HuH-7 (cell line): ENCODE measurements at regions not wholly inside any gene's neighbourhood (a gene's known extent, or its start where the extent isn't known, plus 50 kb on each side); places are given as distances from the start of the nearest gene placed in this dataset.

Experiments used
- DNase-seq: peaks from one replicate; pipeline ENCODE4 v3.0.0; 2011; ENCODE audit warnings: low spot score

DNA sequence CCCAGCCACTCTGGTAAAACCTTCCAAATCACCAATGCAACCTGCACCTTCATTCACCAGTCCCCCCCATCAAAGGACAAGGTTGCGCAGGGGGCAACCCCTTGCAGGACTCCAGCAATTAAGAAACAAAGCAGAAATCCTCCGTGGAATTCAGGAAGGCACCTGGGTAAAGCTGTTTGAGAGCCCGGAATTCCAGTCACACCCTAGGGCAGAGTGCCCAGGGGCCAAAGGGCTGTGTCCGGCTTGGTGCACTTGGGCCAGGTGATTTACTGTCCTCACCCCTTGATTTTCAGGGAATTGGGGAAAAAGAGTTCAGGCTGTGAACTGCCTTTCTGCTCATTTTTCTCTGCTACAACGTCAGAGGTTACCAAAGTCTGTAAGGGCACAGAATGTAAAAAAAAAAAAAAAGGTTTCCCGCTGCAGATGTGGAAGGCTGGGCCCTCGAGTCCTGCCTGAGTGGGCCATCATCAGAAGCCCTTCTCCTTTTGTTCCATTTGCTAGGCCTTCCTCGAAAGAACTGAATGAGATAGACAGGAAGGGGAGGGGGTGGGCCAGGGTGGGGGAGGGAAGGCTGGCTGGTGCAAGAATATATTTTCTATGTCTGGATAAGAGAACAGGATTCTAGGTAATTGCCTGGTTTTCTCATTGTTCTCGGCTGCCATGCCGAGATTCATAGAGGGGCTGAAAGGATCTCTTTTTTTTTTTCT, 266.5 kb upstream of the PSMD7 start:
- no peak for DNase-seq

DNA sequence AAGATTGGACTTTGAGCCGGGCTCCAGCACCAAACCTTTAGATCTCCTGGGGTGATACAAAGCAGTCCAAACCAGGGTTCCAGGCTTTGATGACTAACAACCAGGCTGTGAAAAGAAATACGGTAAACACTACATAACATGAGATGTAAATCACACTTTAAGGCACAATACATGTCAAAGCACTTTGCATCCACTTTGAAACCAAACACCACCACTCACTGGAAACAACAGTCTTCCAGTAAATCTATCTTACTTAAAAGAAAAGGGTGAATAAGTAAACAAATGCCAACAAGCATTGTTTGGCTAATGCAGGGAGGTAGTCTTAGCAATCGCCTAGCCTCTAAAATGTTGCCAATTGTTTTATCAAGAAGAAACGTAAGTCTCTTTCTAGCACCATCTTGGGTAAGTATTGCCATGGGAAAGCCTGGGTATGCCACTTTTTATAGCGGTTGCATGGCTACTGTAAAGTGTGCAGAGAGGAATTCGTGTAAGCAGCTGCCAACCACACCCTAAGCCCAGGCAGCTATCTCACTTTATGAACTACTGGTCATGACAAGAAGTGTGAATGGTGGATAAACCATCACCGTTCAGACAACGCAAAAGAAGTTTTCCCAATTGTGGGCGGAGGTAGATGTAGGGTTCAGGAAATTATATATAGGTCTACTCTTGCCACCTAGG, 267.4 kb upstream of the PSMD7 start:
- DNase-seq: no peak

DNA sequence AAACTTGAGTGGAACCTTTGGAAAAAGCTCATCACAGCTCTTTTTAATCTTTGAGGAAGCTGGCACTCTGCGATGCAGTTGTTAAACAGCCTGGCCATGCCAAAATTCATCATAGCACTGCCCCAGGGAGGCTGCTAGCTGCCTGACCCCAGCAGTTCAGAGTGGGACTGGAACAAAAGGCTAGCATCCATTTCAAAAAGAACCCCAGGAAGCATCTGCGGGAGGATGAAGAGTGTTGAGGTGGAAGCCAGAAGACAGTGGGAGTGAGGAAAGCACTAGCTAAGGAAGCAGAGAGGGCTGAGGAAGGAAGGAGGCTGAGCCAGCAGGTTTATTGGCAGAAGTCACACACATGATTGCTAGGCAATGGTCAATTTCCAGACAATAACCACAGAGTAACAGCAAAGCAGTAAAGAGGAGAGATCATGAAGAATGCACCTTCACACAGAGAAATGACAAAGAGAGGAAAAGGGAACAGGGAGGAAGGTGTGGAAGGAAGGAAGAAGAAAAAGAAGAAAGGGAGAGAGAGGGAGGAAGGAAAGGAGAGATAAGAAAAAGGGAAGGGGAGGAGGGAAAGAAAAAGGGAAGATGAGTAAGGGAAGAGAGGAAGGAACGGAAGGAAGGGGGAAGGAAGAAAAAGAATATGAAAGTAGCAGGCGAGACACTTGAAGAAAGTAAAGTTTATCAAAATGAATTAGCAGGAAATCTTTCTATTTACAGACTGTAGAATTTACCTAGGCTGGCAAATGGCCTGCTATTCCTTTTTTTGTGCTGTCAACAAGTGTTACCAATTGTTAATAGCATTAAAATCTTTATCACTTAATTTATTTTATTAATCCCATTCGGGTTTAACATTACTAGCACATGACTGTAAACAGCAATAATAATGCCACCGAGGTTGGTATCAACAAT, 270.0 kb upstream of the PSMD7 start:
- DNase-seq: no peak

DNA sequence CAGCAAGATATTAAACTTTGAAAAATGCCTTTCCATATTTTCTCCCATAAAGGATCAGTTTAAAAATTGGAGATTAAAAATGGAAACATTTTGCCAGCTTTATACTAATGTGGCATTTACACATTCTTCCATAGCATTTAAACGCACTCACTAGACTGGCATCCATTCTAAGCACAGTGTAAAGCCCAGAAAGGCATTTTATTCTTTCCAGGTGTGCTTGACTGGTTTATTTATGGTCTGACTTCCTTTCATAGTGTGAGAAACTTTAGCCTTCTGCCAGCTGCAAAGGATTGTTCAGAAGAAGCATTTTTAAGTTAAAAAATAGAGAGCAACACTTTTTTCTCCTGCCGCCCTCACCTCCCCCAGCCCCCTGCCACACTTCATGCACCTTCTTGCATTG, 271.7 kb upstream of the PSMD7 start:
- DNase-seq: no peak

DNA sequence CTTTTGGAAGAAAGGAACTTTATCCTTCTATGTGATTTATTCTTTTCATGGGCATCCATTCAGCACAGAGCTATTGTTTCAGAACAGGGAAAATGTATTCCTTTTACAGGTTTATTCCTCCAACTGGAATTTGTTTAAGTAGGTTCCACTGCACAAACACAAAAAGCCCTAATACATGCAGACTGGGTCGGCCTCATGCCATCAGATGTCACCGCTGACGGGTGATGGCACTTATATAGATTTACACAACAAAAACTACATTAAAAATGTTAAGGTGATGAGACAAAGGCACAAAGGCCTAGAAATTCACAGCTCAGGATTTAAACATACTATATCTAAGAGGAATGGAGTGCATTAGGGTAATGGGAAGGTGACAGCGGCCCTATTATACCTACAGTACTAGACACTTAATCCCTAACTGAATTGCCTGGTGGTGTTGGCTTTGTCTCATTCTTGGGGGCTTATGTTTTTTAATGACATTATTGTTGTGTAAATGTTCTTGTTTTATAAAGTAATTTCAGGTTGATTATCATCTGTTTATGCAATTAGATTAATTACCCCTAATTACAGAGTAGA, 276.4 kb upstream of the PSMD7 start:
- DNase-seq: no peak

DNA sequence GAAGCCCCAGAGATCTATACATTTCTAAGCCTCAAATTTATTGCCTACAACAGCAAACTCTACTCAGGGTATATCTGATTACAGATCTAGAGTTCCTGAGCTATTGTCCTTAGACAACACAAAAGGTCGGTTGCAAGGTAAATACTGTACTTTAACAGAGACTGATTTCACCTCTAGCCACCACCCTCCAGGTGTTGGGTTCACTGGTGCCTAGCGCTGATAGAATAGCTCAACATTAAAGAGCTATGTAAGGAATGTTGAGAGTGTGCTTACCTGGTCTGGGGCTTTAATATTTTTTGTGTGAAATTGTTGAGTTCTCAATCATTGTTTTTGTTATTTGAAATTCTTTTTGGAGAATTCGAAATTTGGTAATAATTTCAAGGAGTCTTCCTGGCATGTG, 277.0 kb upstream of the PSMD7 start:
- DNase-seq: no peak

DNA sequence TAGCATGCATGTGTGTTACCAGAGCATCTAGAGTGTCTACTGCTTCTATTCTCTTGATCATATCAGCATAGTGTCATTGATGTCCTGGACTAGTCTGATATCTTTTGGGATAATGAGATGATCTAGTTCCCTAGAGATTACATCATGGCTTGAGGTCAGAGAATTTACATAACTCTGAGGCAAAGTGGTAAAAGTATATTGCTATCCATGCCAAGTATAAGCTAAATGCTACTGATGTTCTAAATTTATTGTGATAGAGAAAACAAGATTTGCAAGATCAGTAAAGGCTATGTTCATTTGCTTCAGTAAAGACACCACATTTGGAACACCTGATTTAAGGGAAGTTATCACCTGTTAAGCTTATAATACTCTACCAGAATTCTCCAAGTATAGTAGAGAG, 280.7 kb upstream of the PSMD7 start:
- DNase-seq: no peak

DNA sequence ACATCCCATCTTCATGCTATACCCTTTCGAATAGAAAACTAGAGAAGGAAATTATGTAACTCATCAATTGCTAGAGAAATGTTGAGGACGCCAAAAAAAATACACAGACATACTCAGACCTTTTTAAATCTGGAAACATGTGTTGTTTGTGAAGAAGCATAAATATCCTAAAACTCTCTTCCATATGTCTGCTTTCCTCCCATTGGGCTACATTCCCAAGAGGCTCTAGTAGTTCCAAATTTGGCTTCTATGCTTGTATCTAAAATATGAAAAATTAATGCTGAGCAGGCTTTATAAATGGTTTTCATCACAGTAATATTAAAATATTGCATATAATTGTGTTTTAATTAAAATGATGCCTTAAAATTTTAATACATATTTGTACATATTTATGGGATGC, 297.9 kb upstream of the PSMD7 start:
- no peak for DNase-seq

DNA sequence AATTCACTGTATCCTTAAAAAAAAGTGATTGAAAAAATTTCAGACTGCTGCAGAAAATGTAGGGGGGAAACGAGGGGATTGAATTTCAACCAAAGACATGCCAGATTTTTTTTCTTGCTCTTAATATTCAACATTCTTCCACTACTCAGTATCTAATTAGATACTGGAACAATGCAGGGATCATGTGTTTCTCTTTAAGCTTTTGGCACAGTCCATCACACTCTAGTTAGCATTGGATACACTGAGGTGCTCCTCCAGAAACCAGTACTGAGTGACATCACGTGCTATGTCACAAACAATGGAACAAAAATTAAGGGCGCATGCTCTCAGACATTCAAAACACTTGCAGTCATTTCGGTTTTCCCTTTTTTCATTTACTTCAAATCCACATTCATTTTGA, 298.6 kb upstream of the PSMD7 start:
- DNase-seq: no peak

DNA sequence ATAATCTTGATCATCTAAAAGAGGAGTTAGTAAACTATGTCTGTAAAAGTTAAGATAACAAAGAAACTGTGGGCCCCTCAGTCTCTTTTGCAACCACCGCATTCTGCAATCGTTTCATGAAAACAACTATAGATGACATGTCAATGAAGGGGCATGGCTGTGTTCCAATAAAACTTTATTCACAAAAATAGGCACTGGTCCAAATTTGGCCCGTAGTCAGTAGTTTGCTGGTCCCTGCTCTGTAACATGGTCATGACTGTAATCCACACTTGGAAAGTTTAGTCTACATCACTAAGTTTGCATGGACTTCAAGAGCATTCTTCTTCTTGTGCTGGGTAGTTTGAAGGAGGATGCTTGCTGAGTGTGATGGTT, 299.3 kb upstream of the PSMD7 start:
- DNase-seq: no peak

DNA sequence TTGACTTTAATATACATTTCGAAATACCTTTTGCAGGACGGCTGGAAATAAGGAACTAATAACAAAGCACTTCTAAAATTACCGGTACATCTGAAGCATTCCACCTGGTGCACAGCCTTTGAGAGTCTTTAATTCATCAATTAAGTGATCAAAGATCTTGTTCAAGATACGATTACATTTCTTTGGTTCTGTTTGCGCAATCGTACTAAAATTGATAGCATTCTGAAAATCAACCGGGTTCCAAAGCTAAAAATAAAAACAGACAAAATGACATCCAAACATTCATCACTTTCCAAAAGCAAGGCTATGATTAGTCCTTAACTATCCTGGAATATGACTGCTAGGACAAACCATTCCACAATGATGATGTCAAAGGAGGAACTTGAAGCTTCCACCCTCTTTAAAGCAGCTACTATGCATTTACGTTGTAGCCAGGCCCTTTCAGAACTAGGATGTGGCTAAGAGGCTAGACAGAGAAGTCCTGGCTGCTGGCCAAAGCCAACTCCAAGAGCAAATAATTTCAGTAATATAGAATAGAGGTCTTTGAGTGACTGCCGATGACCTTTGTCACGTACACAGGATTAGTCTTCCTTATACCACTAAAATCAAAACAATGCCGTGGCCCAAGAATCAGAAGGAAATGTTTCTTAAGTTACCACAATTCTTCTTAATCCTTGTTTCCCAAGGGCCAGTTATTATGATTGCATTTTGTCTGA, 299.8 kb upstream of the PSMD7 start:
- DNase-seq: peak; percentile 46

DNA sequence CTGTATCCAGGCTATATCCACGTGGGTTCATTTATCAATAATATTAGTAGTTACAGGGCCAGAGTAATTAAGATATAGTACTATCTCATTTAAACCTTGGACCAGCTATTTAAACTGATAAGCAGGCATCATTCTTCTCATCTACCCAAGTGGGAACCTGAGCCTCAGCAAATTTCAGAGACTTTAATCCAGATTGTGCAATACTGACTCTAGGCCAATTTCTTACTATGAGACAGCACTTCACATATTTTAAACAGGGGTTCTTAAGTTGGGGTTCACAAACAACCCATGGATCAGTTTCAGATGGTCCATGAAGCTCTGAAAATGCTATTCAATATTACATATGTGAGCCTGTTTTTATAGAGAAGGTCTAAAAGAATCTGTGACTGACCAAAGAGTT, 302.7 kb upstream of the PSMD7 start:
- no peak for DNase-seq

DNA sequence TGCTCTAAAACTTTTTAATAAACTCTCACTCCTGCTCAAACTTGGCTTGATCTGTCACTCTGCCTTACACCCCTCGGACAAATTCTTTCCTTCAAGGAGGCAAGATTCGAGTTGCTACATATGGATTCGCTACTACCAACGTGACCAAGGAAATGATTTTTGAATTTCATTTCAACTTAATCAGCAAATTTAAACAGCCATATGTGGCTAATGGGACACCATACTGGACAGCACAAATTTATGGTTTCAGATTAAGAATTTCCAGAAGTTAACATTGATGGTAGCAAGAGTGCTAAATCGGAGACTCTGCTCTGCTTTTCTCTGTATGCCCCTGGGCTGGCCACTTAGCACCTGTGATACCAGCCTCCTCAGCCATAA, 318.2 kb upstream of the PSMD7 start:
- DNase-seq: no peak

DNA sequence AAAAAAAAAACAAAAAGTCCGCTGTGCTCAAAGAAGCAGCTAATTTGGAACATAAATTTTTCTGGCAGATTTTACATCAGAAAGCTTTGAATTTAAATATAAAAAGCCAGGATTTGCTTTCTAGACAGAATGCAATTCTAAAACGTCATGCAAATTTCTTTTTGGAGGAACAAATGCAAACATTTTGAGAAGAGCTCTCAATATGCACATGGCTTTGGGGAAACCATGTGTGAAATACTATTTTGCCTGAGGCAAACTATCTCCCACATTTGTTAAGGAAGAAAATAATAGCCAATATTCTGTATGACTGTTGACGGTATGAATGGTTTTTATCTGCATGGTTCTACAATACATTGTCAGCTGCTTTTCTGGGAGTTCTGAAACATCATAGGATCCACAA, 320.0 kb upstream of the PSMD7 start:
- DNase-seq: no peak

DNA sequence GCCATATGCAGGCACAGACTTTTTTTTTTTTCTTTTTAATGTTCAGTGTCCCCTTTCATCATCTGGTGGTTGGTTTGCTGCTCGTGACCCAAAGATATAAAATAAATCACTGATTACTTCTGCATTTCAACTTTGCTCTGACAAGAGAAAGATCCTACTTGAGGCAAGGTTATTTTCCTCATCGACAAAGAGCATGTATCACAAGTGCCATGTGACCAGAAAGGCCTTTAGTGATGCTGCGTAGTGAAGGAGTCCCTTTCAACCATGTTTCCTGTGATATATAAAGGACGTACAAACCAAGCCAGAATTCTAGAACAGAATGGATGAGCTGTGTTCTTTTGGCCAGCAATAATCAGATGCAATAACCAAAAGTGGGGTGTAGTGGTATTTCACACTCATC, 323.4 kb upstream of the PSMD7 start:
- no peak for DNase-seq

DNA sequence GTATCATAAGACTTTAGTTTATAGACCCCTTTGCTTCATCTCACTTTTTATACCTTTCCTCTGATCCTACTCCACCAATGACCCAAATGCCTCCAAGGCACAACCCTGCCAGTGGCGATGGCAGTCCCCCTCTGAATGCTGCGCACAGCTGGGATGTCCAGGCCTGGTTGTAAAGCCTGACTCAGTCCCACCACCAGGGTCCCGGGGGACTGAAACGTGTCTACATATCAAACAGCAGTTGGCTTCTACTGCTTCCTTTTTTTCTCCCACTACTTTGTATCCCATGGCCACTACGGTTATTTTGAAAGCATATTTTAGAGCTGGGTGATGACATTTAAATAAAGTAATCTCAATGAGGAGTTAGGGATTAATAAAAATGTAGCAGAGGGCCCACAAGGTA, 329.8 kb upstream of the PSMD7 start:
- no peak for DNase-seq

DNA sequence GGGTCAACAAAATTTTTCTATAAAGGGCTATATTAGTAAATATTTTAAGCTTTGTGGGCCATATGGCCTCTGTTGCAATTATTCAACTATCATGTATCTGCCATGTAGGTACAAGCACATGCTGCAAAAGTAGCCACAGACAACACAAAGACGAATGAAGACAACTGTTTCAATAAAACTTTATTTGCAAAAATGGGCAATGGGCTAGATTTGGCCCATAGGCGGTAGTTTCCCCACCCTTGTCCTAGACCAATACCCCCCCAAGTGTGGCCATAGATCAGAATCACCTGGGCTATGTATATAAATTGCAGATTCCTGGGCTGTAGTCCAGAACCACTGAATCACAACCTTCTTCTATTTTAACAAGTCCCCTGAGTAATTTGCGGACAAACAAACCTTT, 331.0 kb upstream of the PSMD7 start:
- no peak for DNase-seq

DNA sequence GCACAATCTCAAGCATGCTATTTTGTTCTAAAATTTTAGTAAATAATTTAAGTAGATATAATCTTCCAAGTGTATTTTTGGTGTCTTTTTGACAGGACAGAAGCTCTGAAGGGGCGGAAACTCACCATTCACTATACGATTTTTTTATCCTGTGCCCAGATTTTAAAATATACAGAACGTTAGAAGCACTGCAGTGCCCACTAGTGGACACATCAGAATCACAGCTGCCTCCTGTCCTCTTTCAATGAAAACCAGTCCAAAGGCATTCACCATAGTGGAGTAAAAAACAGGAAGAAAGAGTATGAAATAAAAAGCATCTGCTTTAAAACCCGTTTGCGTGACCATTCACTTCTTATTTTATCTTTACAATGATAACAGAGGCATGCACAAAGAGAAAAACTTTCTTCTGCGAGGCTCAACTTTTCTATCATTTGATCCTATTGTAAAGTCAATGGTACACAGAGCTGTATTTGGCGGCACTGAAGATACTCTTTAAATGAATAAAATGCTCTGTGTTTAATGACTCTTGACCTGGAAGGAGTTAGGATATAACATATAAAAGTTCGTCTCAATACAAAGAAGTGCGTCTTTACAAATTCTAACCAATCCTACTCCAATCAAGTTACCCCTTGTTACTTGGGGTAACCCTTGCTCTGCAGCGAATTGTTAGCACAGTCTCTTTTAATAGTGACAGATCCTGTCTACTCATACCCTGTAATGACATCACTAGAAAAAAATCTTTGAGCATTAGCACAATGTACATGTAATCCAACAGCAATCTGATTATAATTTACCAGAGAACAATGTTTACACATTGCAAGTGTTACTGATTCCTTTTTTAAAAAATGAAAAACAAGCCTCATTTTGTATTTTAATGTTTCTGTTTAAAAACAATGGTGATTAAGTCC, 339.8 kb upstream of the PSMD7 start:
- peak; percentile 45 for DNase-seq

DNA sequence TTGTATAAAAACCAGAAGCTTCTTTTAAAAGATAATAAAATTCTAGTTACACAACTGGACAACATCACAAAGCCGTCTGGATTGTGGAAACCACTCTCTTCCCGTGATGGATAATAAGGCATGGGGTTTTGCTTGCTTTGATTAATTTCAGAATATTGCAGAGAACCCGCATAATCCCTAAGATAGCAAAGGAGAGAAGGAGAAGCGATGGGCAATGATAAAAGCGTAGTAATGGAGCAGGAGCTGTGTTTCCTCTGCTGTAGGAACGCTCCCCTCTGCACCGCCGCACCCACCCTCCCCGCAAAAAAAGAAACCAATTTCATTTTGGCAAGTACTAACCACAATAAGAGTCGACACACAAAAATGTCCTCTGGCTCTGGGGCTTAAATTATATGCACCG, 340.9 kb upstream of the PSMD7 start:
- DNase-seq: no peak

DNA sequence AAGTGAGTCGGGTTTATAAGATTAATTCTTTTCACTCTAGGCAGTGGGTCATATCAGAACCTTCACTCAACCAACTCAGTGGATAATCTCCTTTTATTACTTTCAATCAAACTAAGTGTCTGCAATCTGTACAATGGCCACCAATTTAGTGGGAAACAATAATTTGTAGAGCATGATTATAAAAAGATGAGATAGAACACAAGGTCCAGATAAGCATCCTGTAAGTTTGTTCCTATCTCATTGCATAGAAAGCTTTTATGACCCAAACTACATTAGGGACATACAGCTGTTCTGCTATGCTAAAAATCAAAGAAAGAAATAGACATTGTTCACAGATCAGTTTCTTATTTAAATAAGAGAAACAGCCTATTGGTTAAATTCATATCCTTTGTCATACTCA, 341.4 kb upstream of the PSMD7 start:
- no peak for DNase-seq

DNA sequence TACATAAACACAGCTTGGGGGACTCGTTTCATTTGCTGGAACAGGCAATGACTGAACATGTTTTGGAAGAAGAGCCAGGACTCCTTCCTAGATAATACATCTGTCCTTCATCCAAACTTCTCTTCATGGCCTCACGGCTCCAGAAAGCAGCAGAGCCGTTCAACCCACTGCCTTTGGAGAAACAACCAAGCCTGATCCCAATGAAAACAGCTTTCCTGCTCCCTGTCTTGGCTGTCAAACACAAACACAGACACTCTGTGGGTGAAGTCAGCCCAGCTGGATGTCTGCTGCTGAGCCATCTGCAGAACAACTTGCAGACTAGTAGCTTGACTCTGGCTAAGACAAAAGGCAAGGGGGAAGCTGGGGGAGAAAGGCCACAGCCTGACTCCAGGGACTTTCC, 345.1 kb upstream of the PSMD7 start:
- no peak for DNase-seq
